GM20000 (cell line): ENCODE measurements at regions not wholly inside any gene's neighbourhood (a gene's known extent, or its start where the extent isn't known, plus 50 kb on each side); places are given as distances from the start of the nearest gene placed in this dataset.

Experiments used
- DNase-seq: peaks from one replicate; pipeline ENCODE4 v3.0.0; 2012; ENCODE audit warnings: low spot score
- CTCF ChIP-seq: IDR thresholded peaks from 2 replicates; pipeline ENCODE4 v1.5.1; 2012; ENCODE audit warnings: mild to moderate bottlenecking, control low read depth; ENCODE audit errors: extremely low read depth, missing control alignments

- DNase-seq: no peak
- TF ChIP-seq CTCF: no peak
These were observed 77.5 kb upstream of the DYNLRB2 start for GRCh38 chr16:80463326-80463725.

- no peak for TF ChIP-seq CTCF
- DNase-seq: no peak
These were observed 77.9 kb upstream of the DYNLRB2 start for GRCh38 chr16:80462917-80463316.

GRCh38 chr16:80460988-80461387 is 79.8 kb upstream of the DYNLRB2 start:
- DNase-seq: no peak
- TF ChIP-seq CTCF: no peak

- TF ChIP-seq CTCF: no peak
- DNase-seq: no peak
These were observed 80.8 kb upstream of the DYNLRB2 start for GRCh38 chr16:80459966-80460365.

- TF ChIP-seq CTCF: no peak
- DNase-seq: no peak
These were observed 81.4 kb upstream of the DYNLRB2 start for GRCh38 chr16:80459331-80459777.

GRCh38 chr16:80457871-80458270 is 82.9 kb upstream of the DYNLRB2 start:
- DNase-seq: no peak

GRCh38 chr16:80454802-80455201 is 86.0 kb upstream of the DYNLRB2 start:
- no peak for TF ChIP-seq CTCF
- no peak for DNase-seq

More at GRCh38 chr16:80457871-80458270, 82.9 kb upstream of the DYNLRB2 start:
- TF ChIP-seq CTCF: no peak
